Effector CD4-positive, alpha-beta T cell (primary cell): ENCODE measurements at regions not wholly inside any gene's neighbourhood (a gene's known extent, or its start where the extent isn't known, plus 50 kb on each side); places are given as distances from the start of the nearest gene placed in this dataset.
"Not testable (repeated sequence)": the region's sequence is repeated elsewhere in the genome, so short reads cannot be mapped to it uniquely, and the experiment has no call there.

ENCODE experiments used
- DNase-seq: peaks from one replicate; pipeline ENCODE4 v3.0.0-alpha.2; 2020

- DNase-seq = no peak
Observed at GRCh38 chr11:25327656-25328055, 830.8 kb downstream of the LUZP2 start.

- DNase-seq = no peak
Observed at GRCh38 chr11:25339281-25339680, 842.4 kb downstream of the LUZP2 start.

GRCh38 chr11:25349537-25349936, 852.7 kb downstream of the LUZP2 start:
- DNase-seq = no peak

GRCh38 chr11:25350899-25351803, 854.3 kb downstream of the LUZP2 start:
- no peak for DNase-seq

GRCh38 chr11:25357133-25357532, 860.3 kb downstream of the LUZP2 start:
- no peak for DNase-seq

GRCh38 chr11:25377466-25377865, 880.6 kb downstream of the LUZP2 start:
- no peak for DNase-seq

GRCh38 chr11:25396847-25397246, 900.0 kb downstream of the LUZP2 start:
- no peak for DNase-seq

GRCh38 chr11:25408146-25408545, 911.3 kb downstream of the LUZP2 start:
- no peak for DNase-seq

GRCh38 chr11:25415793-25416192, 916.1 kb upstream of the ANO3 start:
- no peak for DNase-seq

- no peak for DNase-seq
Observed at GRCh38 chr11:25423436-25424199, 908.3 kb upstream of the ANO3 start.

GRCh38 chr11:25432376-25432775, 899.6 kb upstream of the ANO3 start:
- DNase-seq = no peak

- no peak for DNase-seq
Observed at GRCh38 chr11:25435197-25435596, 896.7 kb upstream of the ANO3 start.

- DNase-seq = no peak
Observed at GRCh38 chr11:25436326-25436725, 895.6 kb upstream of the ANO3 start.

- no peak for DNase-seq
Observed at GRCh38 chr11:25441421-25441820, 890.5 kb upstream of the ANO3 start.

GRCh38 chr11:25449091-25449490, 882.8 kb upstream of the ANO3 start:
- DNase-seq = no peak

GRCh38 chr11:25453471-25453870, 878.5 kb upstream of the ANO3 start:
- DNase-seq = no peak

- DNase-seq = no peak
Observed at GRCh38 chr11:25456211-25456610, 875.7 kb upstream of the ANO3 start.

GRCh38 chr11:25483915-25484635, 847.9 kb upstream of the ANO3 start:
- DNase-seq = no peak

- no peak for DNase-seq
Observed at GRCh38 chr11:25485315-25485714, 846.6 kb upstream of the ANO3 start.

GRCh38 chr11:25486338-25486737, 845.6 kb upstream of the ANO3 start:
- DNase-seq = not testable (repeated sequence)

- not testable (repeated sequence) for DNase-seq
Observed at GRCh38 chr11:25488176-25488575, 843.8 kb upstream of the ANO3 start.

GRCh38 chr11:25501426-25501825, 830.5 kb upstream of the ANO3 start:
- DNase-seq = not testable (repeated sequence)

GRCh38 chr11:25515576-25515975, 816.4 kb upstream of the ANO3 start:
- no peak for DNase-seq
